GM12873 (cell line): ENCODE measurements at regions not wholly inside any gene's neighbourhood (a gene's known extent, or its start where the extent isn't known, plus 50 kb on each side); places are given as distances from the start of the nearest gene placed in this dataset.

ENCODE experiments used
- TF ChIP-seq, protein P1 (sequence below): IDR thresholded peaks from 2 replicates; pipeline ENCODE4 v1.5.1; 2012; ENCODE audit warnings: low read depth, mild to moderate bottlenecking, moderate library complexity, low read length, control low read depth; ENCODE audit not compliant: insufficient read depth; ENCODE audit errors: missing control alignments

DNA sequence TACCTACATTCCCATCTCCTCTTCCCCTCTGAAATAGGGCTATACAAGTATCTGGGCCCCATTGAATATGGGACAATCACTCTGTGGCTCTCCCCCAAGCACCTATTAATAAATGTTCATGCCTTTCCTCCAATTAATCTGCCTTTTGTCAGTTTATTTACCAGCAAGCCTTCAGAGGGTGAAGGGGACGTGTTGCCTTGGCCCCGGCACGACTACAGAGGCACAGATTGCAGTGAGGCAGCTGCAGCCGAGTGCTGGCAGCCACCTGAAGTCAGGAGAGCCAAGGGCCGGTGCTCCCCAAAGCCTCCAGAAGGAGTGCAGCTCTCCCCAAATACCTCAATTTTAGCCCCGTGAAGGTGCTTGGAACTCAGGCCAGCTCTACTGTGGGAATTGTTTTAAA lies 580.9 kb upstream of the B3GAT1 start:
- TF ChIP-seq, protein P1, sequence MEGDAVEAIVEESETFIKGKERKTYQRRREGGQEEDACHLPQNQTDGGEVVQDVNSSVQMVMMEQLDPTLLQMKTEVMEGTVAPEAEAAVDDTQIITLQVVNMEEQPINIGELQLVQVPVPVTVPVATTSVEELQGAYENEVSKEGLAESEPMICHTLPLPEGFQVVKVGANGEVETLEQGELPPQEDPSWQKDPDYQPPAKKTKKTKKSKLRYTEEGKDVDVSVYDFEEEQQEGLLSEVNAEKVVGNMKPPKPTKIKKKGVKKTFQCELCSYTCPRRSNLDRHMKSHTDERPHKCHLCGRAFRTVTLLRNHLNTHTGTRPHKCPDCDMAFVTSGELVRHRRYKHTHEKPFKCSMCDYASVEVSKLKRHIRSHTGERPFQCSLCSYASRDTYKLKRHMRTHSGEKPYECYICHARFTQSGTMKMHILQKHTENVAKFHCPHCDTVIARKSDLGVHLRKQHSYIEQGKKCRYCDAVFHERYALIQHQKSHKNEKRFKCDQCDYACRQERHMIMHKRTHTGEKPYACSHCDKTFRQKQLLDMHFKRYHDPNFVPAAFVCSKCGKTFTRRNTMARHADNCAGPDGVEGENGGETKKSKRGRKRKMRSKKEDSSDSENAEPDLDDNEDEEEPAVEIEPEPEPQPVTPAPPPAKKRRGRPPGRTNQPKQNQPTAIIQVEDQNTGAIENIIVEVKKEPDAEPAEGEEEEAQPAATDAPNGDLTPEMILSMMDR = no peak

DNA sequence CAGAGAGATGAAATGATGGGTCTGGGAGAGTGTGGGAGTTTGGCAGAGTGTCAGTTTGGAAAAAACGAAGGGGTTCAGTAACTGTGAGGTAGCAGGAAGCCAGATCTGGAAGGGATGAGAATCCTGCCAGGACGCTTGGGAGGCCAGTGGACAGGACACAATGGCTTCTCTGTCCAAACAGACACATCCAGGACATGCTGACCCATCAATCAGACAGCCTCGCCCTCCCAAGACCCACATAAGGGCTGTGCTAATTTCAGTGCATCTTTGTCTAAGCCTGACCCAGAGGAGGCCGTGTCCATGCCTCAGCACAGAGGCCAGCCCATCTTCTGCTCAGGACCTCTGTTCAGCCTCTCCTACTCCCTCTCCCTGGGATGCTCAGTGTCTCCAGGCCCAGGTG lies 576.5 kb upstream of the B3GAT1 start:
- TF ChIP-seq, protein P1 = no peak

DNA sequence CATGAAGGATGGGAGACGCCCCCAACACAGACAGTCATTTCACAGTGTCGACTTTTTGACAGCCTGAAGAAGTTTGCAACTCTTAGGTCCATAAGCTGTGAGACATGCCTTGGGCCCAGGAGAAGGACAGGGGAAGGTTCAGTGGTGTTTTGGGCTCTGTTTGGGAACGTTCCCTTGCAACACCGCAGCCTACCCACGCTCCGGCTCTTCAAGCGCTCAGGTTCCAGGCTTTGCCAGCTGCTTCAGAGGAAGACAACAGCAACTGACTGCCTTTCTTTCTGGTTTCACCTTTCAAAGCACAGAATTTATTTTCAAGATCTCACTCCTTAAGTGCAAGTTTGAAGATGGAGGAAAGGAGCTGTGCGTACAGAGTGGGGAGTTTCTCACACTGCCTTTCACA lies 575.8 kb upstream of the B3GAT1 start:
- TF ChIP-seq, protein P1 = no peak

DNA sequence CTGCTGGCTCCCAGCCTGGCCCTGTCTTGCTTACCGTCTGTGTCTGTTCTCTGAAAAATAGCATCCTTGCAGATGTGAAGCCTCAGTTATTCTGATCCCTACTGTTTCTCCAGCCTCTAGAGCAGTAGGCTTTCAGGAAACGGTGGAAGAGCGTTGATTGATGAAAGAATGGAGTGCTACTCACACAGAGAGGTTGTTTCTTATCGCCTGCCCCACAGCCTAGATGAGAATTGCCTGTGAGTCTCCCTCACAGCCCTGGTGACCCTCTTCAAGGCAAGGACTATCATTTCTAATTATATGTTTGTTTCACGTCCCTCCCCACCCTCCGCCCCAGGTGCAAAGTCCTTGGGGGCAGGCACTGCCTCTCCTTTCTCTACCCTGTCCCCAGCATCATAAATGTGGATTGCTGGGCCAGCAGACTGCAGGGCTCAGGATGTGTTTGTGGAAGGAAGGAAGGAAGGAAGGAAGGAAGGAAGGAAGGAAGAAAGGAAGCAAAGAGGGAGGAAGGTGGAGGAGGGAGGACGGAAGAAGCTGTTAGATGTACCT lies 575.3 kb upstream of the B3GAT1 start:
- TF ChIP-seq, protein P1 = no peak

DNA sequence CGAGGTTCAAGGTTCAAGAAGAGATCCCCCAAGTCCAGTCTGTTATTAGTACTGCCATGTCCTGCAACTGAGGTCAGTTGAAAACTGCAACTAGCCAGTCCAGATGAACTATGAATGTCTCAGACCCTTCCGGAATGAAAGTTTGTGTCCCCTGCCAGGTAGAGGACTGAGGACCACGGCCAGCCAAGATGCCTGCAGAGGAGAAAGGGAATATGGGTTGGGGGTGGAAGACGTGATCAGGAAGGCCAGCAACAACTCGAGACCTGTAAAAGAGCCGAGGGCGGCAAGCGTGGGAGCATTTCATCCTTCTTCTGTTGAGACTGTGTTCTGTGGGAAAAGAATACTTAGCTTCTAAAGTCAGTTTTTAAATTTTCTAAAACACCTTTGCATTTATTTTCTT lies 572.4 kb upstream of the B3GAT1 start:
- TF ChIP-seq, protein P1 = no peak

DNA sequence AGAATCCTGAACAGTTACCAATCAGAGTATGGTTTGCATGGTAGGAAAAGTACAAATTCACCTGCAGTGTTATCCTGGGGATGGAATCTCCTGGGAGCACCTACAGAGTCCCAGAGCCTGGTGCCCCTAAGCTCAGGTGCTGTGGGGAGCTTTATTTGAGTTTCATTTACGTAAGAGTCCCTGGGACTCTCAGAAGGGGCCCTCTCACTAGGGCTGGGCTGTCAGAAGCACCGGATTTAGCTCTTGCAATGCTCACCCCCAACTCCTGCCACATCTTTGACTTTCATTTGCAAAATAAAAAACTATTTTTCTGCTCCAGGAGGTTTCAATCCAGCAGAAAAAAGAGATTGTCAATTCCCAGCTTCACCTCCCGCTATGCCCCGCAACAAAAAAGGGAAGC lies 569.8 kb upstream of the B3GAT1 start:
- TF ChIP-seq, protein P1 = no peak

DNA sequence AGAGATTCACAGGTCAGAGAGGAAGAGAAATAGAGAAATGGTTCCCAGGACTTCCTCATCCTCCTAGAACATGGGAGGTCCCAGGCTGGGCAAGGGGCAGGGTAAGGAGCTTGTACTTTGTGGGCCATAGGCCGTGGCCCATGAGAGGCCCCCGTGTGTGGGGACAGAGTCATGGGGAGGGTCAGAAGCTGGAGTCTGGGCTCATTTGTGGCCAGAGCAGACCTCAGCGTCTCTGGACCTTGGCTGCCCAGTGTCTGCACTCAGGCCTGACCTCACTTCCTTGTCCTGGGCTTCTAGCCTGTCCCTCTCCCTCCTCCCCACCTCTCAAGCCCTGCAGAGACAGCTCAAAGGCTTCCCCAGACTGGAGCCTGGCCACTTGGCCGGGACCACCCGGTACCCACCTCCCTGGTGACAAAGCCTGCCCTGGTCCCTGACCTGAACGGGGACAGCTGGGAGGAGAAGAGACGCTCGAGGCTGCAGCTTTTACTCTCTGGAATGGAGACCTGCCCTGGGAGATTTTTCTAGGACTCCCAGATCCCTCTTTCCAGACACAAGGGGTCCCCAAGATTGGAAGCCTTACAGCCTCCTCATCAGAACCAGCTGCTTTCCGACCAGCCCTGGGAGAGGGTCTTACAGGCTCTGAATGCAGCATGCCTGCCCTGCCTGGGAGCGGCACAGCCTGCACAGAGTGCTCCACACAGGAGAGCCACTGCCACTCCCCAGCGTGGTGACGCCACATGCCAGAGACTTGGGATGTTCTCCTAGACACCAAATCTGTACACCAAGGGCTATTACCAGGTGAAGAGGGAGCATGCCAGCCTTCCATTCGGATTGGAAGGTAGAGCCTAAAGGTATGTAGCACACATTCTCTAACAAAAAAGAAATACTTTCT lies 569.0 kb upstream of the B3GAT1 start:
- TF ChIP-seq, protein P1 = no peak
